Activated CD4-positive, alpha-beta memory T cell treated with anti-CD3 and anti-CD28 coated beads for 36 hours (primary cell): ENCODE measurements at regions not wholly inside any gene's neighbourhood (a gene's known extent, or its start where the extent isn't known, plus 50 kb on each side); places are given as distances from the start of the nearest gene placed in this dataset.

Experiments
- CTCF ChIA-PET: fragments of 350-600 bp; sonication (Branson Sonifier 250); formaldehyde crosslinking; loops from one replicate; lab custom pipeline; 2021; ENCODE audit warnings: antibody characterized with exemption, inconsistent platforms; lab: Charles Lee
- POLR2A ChIA-PET: fragments of 350-600 bp; sonication (Branson Sonifier 250); formaldehyde crosslinking; loops from one replicate; lab custom pipeline; 2021; ENCODE audit warnings: antibody characterized with exemption; lab: Charles Lee
- DNase-seq: peaks from one replicate; pipeline ENCODE4 v3.0.0-alpha.2; 2020
- H3K27ac Mint-ChIP-seq: one replicate; pipeline ENCODE4 v1.8.0; 2021; ENCODE audit warnings: mixed read lengths
- H3K27me3 Mint-ChIP-seq: one replicate; pipeline ENCODE4 v1.8.0; 2021; ENCODE audit warnings: mixed read lengths
- H3K36me3 Mint-ChIP-seq: one replicate; pipeline ENCODE4 v1.8.0; 2021; ENCODE audit warnings: mixed read lengths
- H3K4me1 Mint-ChIP-seq: one replicate; pipeline ENCODE4 v1.8.0; 2021; ENCODE audit warnings: low read depth, mixed read lengths
- H3K4me3 Mint-ChIP-seq: one replicate; pipeline ENCODE4 v1.8.0; 2021; ENCODE audit warnings: mild to moderate bottlenecking, mixed read lengths
- H3K9me3 Mint-ChIP-seq: one replicate; pipeline ENCODE4 v1.8.0; 2021; ENCODE audit warnings: mixed read lengths
- intact Hi-C: fragments of 100-400 bp; cut with micrococcal nuclease; formaldehyde crosslinking; loops from one replicate; pipeline ENCODE4 v1.15.1; 2023

DNA sequence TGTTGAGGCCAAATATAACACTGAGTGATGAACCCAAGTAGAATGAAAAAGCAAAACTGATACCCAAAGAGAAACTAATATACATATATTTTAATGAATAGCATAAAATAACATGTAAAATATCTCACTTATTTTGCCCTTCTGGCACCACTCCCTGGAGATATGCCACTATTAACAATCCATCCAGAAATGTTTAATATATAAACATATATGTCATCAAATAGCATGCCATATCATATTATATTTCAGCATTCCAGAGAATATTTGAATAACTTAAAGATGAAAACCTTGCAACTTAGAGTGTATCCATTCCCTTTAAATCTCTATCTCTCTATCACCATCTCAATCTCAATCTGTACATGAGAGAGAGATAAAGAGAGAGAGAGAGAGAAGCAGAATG, 1073.3 kb upstream of the RAG2 start:
- Mint-ChIP-seq H3K27me3 (no peaks in the 10 kb centered on the region), H3K4me3 (no peak overlapping the region), H3K27ac (no peak overlapping the region), H3K4me1 (no peaks in the 10 kb centered on the region), H3K36me3 (no peaks in the 10 kb centered on the region), H3K9me3 (peaks cover 12% of the 10 kb centered on the region)
- no peak for DNase-seq
- intact Hi-C loops, result no loop called here
- POLR2A ChIA-PET, result no interaction called here
- CTCF ChIA-PET, result no interaction called here

GRCh38 chr11:37666960-37667359, 1068.9 kb upstream of the RAG2 start:
- H3K4me3 Mint-ChIP-seq, result no peak overlapping the region
- H3K27me3 Mint-ChIP-seq, result no peaks in the 10 kb centered on the region
- DNase-seq, result no peak
- POLR2A ChIA-PET, result no interaction called here
- CTCF ChIA-PET, result no interaction called here
- no peak overlapping the region for H3K27ac Mint-ChIP-seq
- H3K36me3 Mint-ChIP-seq, result no peaks in the 10 kb centered on the region
- peaks cover 19% of the 10 kb centered on the region for H3K9me3 Mint-ChIP-seq
- intact Hi-C loops, result no loop called here
- H3K4me1 Mint-ChIP-seq, result no peaks in the 10 kb centered on the region

GRCh38 chr11:37657645-37658044, 1059.6 kb upstream of the RAG2 start:
- DNase-seq, result no peak
- intact Hi-C loops, result no loop called here
- no peak overlapping the region for H3K27ac Mint-ChIP-seq
- no peaks in the 10 kb centered on the region for H3K4me1 Mint-ChIP-seq
- H3K27me3 Mint-ChIP-seq, result no peaks in the 10 kb centered on the region
- CTCF ChIA-PET, result no interaction called here
- H3K9me3 Mint-ChIP-seq, result peaks cover 24% of the 10 kb centered on the region
- POLR2A ChIA-PET, result no interaction called here
- no peak overlapping the region for H3K4me3 Mint-ChIP-seq
- H3K36me3 Mint-ChIP-seq, result no peaks in the 10 kb centered on the region

DNA sequence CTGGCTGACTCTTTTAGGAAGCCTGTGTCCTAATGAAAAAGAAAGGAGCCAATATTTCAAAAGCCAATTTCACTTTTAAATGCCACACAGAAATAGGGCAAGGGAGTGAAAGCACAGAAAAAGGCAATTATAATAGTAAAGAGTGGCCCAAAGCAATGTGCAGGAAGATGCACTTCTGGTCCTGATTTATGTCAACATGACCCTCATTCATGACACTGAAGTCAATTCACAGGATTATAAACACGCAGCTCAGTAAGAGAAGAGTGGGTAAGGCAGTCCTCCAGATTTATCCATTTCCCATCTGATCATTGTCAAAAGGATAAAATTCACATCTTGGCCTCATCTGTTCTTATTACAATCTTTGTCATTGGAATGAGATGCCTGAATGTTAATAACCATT, 1049.7 kb upstream of the RAG2 start:
- H3K27ac Mint-ChIP-seq, result no peak overlapping the region
- ChIA-PET POLR2A (no interaction called here), CTCF (no interaction called here)
- no peak overlapping the region for H3K4me3 Mint-ChIP-seq
- H3K4me1 Mint-ChIP-seq, result no peaks in the 10 kb centered on the region
- peaks cover 20% of the 10 kb centered on the region for H3K9me3 Mint-ChIP-seq
- intact Hi-C loops, result no loop called here
- no peak for DNase-seq
- H3K36me3 Mint-ChIP-seq, result no peaks in the 10 kb centered on the region
- no peaks in the 10 kb centered on the region for H3K27me3 Mint-ChIP-seq

DNA sequence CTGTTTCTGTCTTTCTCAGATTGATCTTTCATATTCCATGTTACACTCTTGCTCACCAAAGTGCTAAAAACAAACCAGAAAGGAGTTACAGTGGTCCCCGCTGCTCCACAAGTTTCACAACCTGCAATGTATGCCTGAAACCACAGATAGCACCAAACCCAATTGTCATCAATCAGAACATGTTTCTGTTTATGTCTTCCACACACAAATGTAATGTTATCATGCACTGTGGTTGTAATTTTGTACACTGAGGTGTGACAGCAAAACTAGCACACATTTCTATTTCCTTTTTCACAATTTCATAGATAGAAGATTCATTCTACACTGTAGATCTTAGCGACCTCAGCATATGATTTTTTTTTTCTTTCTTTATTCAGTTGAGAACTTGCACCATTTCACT, 1045.9 kb upstream of the RAG2 start:
- no peak for DNase-seq
- POLR2A ChIA-PET, result no interaction called here
- no peak overlapping the region for H3K4me3 Mint-ChIP-seq
- H3K36me3 Mint-ChIP-seq, result no peaks in the 10 kb centered on the region
- H3K27me3 Mint-ChIP-seq, result no peaks in the 10 kb centered on the region
- CTCF ChIA-PET, result no interaction called here
- intact Hi-C loops, result no loop called here
- peaks cover 18% of the 10 kb centered on the region for H3K9me3 Mint-ChIP-seq
- no peaks in the 10 kb centered on the region for H3K4me1 Mint-ChIP-seq
- no peak overlapping the region for H3K27ac Mint-ChIP-seq

DNA sequence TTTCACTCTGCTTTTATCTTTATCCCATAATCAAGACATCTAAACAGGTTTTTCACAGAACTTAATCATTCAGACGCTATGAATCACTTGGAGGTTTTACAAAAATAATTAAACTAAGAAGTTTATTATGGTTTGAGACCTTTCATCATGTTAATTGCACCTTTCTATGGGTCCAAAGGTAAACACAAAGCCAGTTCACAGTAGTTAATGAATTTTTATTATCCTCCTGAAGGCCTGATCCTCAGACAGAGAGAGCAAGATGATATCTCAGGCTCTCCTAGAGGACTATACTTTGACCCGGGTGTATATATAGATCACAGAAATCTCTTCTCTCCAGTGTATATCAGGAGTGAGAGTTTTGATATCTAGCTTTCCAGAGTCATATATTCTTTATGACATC, 1044.3 kb upstream of the RAG2 start:
- no peaks in the 10 kb centered on the region for H3K27me3 Mint-ChIP-seq
- CTCF ChIA-PET, result no interaction called here

GRCh38 chr11:37632748-37633147, 1034.7 kb upstream of the RAG2 start:
- Mint-ChIP-seq H3K27me3 (no peaks in the 10 kb centered on the region), H3K36me3 (no peaks in the 10 kb centered on the region)
- intact Hi-C loops, result no loop called here

More for the DNA sequence above, 1044.3 kb upstream of the RAG2 start:
- H3K36me3 Mint-ChIP-seq, result no peaks in the 10 kb centered on the region
- intact Hi-C loops, result no loop called here
- POLR2A ChIA-PET, result no interaction called here
- H3K27ac Mint-ChIP-seq, result no peak overlapping the region
- H3K4me1 Mint-ChIP-seq, result no peaks in the 10 kb centered on the region
- DNase-seq, result no peak
- peaks cover 20% of the 10 kb centered on the region for H3K9me3 Mint-ChIP-seq
- no peak overlapping the region for H3K4me3 Mint-ChIP-seq

DNA sequence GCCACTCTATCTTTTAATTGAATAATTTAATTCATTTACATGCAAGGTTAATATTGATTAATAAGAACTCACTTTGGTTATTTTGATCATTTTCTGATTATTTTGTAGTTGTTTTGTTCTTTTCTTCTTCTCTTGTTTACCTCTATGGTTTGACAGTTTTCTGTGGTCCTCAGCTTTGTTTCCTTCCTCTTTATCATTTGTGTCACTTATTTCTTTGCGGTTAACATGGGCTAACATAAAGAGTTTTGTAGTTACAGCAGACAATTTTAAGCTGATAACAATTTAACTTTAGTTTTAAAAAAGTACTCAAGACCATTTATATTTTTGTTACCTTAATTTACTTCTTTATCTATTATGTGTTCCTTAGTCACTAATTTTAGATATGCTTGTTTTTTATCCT, 1032.8 kb upstream of the RAG2 start:
- no peaks in the 10 kb centered on the region for H3K27me3 Mint-ChIP-seq
- intact Hi-C loops, result no loop called here
- ChIA-PET POLR2A (no interaction called here), CTCF (no interaction called here)
- H3K27ac Mint-ChIP-seq, result no peak overlapping the region
- no peak for DNase-seq
- peaks cover 21% of the 10 kb centered on the region for H3K9me3 Mint-ChIP-seq
- no peak overlapping the region for H3K4me3 Mint-ChIP-seq
- H3K4me1 Mint-ChIP-seq, result no peaks in the 10 kb centered on the region
- no peaks in the 10 kb centered on the region for H3K36me3 Mint-ChIP-seq

More at GRCh38 chr11:37632748-37633147, 1034.7 kb upstream of the RAG2 start:
- ChIA-PET POLR2A (no interaction called here), CTCF (no interaction called here)
- Mint-ChIP-seq H3K27ac (no peak overlapping the region), H3K9me3 (peaks cover 28% of the 10 kb centered on the region), H3K4me3 (no peak overlapping the region), H3K4me1 (no peaks in the 10 kb centered on the region)
- DNase-seq, result no peak

- peaks cover 25% of the 10 kb centered on the region for H3K9me3 Mint-ChIP-seq
- CTCF ChIA-PET, result no interaction called here
- H3K36me3 Mint-ChIP-seq, result no peaks in the 10 kb centered on the region
- no peak overlapping the region for H3K27ac Mint-ChIP-seq
- no peak overlapping the region for H3K4me3 Mint-ChIP-seq
- intact Hi-C loops, result no loop called here
- H3K27me3 Mint-ChIP-seq, result no peaks in the 10 kb centered on the region
- POLR2A ChIA-PET, result no interaction called here
- no peak for DNase-seq
- no peaks in the 10 kb centered on the region for H3K4me1 Mint-ChIP-seq
Measured at GRCh38 chr11:37623778-37624177, 1025.7 kb upstream of the RAG2 start.

DNA sequence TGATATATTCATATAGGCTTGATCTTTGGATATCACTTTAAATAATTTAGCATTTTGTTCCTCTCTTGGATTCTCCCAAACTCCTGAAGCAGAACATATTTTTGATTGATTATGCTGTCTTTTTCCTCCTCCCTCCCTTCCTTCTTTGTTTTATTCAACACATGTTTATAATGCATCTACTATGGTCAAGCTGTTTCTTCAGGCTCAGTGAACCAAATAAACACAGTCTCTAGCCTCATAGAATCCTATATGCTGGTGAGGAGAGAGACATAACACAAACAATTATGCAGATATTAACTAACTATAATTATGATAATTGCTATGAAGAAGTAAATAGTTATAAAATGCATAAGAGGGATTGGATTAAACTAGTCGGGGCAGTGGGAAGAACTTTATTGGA, 1023.6 kb upstream of the RAG2 start:
- intact Hi-C loops, result no loop called here
- H3K9me3 Mint-ChIP-seq, result peaks cover 37% of the 10 kb centered on the region
- no peak for DNase-seq
- H3K4me1 Mint-ChIP-seq, result no peaks in the 10 kb centered on the region
- H3K36me3 Mint-ChIP-seq, result no peaks in the 10 kb centered on the region
- ChIA-PET POLR2A (no interaction called here), CTCF (no interaction called here)
- H3K27ac Mint-ChIP-seq, result no peak overlapping the region
- H3K4me3 Mint-ChIP-seq, result no peak overlapping the region
- no peaks in the 10 kb centered on the region for H3K27me3 Mint-ChIP-seq

GRCh38 chr11:37616291-37616690, 1018.3 kb upstream of the RAG2 start:
- no peak overlapping the region for H3K4me3 Mint-ChIP-seq
- POLR2A ChIA-PET, result no interaction called here
- CTCF ChIA-PET, result no interaction called here
- no peak overlapping the region for H3K27ac Mint-ChIP-seq
- no peak for DNase-seq
- no peaks in the 10 kb centered on the region for H3K36me3 Mint-ChIP-seq
- intact Hi-C loops, result no loop called here
- no peaks in the 10 kb centered on the region for H3K4me1 Mint-ChIP-seq
- H3K9me3 Mint-ChIP-seq, result peaks cover 32% of the 10 kb centered on the region
- H3K27me3 Mint-ChIP-seq, result no peaks in the 10 kb centered on the region

GRCh38 chr11:37613031-37613430, 1015.0 kb upstream of the RAG2 start:
- Mint-ChIP-seq H3K9me3 (peaks cover 17% of the 10 kb centered on the region), H3K27me3 (no peaks in the 10 kb centered on the region), H3K36me3 (no peaks in the 10 kb centered on the region), H3K4me1 (no peaks in the 10 kb centered on the region), H3K4me3 (no peak overlapping the region), H3K27ac (no peak overlapping the region)
- intact Hi-C loops, result no loop called here
- DNase-seq, result no peak
- ChIA-PET CTCF (no interaction called here), POLR2A (no interaction called here)

GRCh38 chr11:37612146-37612545, 1014.1 kb upstream of the RAG2 start:
- Mint-ChIP-seq H3K4me3 (no peak overlapping the region), H3K9me3 (peaks cover 13% of the 10 kb centered on the region), H3K27ac (no peak overlapping the region), H3K4me1 (no peaks in the 10 kb centered on the region), H3K27me3 (no peaks in the 10 kb centered on the region), H3K36me3 (no peaks in the 10 kb centered on the region)
- intact Hi-C loops, result no loop called here
- DNase-seq, result no peak
- ChIA-PET POLR2A (no interaction called here), CTCF (no interaction called here)

- no peak for DNase-seq
- no peak overlapping the region for H3K4me3 Mint-ChIP-seq
- H3K9me3 Mint-ChIP-seq, result peaks cover 18% of the 10 kb centered on the region
- no peak overlapping the region for H3K27ac Mint-ChIP-seq
- CTCF ChIA-PET, result no interaction called here
- H3K36me3 Mint-ChIP-seq, result no peaks in the 10 kb centered on the region
- intact Hi-C loops, result no loop called here
- no peaks in the 10 kb centered on the region for H3K27me3 Mint-ChIP-seq
- no peaks in the 10 kb centered on the region for H3K4me1 Mint-ChIP-seq
- POLR2A ChIA-PET, result no interaction called here
Measured at GRCh38 chr11:37605229-37605628, 1007.2 kb upstream of the RAG2 start.
